Right ventricle myocardium superior (tissue), 1 donor: ENCODE measurements at regions not wholly inside any gene's neighbourhood (a gene's known extent, or its start where the extent isn't known, plus 50 kb on each side); places are given as distances from the start of the nearest gene placed in this dataset.

Experiments used
- ATAC-seq: fragments of 200-7000 bp; cut with Tn5 transposase; one replicate; pipeline ENCODE4 v1.9.1; 2020; ENCODE audit warnings: mild to moderate bottlenecking; ENCODE audit not compliant: poor library complexity
- DNase-seq: peaks from one replicate; pipeline ENCODE4 v3.0.0-alpha.2; 2020
- intact Hi-C: fragments of 100-400 bp; cut with DNase I; formaldehyde crosslinking; loops from one replicate; pipeline ENCODE4 v1.11.2; 2022
- donor health status: DM: no; HTN: yes; CAD: no; lungs with severe emphysema.

DNA sequence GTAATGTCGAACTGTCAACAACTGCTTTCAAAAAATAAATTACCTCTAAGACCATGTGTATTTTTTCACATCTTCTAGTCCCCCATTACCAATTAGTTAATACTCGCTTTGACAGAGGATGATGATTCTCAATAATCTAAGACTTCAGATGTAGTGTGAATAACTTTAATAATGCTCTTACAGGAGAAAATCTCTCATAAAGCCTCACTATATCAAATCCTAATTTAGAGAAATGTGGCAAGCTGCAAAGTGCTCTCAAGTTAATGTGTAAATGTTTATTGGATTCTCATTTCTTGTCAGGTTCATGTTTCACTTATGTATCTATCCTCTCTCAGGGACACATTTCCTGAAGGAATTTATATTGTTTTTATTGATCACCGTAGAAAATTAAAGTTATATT, 223.9 kb downstream of the CDH7 start:
- no peak for ATAC-seq
- DNase-seq = no peak
- intact Hi-C loops = no loop called here

DNA sequence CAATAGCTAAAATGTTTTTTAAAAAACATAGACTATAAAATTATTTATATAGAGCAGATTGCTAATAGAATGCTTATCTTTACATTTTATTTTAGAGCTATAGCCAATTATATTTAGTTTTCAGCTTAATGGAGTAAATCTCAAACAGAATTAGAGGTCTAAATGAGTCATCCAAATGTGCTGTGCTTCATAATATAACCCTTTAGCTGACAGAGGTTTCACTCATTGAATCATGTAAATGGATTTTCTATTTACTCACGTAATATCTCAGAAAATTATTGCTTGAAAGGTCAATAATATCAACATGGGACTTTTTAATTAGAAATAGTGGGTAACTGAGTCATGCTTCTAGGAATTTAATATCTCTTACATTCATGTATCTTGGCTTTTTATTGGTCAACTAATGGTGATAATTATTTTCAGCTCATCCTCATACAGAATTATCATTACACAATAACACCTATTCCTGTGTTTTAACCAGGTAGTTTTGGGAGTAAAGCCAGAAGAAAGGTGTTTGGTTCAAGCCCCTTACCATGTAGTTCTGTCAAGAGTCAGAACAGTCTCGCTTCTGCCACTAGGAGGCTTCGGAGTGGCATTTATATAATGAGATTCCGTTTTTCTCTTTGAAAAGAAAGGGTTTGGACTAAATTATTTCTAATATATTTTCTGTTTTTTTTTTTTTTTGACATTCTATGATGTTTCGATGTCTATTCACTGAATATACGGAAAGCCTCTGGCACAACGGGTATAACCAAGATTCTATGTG, 217.6 kb downstream of the CDH7 start:
- no peak for ATAC-seq
- intact Hi-C loops = no loop called here
- DNase-seq = no peak

DNA sequence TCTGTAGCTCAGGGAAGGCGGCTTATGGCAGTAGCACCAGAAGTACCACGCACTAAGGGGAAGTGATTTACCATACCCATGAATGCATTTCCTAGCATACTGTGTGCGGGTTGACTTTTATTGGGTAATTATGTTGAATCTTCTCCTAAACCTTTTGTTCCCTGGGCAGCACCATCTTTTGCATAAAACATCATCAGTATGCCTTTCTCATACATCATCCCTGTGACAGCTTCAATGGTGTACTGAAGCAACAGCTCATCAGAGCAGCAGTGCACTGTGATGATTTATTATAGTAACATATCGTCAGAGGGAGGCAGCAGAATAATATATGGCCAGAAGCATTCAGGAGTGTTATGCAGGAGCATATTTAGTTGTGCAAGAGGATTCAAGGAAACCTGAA, 204.9 kb downstream of the CDH7 start:
- intact Hi-C loops = no loop called here
- ATAC-seq = no peak

DNA sequence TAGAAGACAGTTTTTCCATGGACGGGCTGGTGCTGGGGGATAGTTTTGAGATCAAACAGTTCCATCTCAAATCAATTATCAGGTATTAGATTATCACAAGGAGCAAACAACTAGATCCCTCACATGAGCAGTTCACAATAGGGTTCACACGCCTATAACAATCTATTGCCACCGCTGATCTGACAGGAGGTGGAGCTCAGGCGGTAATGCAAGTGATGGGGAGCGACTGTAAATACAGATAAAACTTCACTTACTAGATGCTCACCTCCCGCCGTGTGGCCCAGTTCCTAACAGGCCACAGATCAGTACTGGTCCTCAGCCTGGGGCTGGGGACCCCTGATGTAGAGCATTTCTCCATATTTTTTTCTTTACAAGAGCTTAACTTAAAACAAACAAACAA, 203.6 kb downstream of the CDH7 start:
- no peak for DNase-seq
- ATAC-seq = no peak
- intact Hi-C loops = no loop called here

More for the DNA sequence above, 204.9 kb downstream of the CDH7 start:
- DNase-seq = no peak

DNA sequence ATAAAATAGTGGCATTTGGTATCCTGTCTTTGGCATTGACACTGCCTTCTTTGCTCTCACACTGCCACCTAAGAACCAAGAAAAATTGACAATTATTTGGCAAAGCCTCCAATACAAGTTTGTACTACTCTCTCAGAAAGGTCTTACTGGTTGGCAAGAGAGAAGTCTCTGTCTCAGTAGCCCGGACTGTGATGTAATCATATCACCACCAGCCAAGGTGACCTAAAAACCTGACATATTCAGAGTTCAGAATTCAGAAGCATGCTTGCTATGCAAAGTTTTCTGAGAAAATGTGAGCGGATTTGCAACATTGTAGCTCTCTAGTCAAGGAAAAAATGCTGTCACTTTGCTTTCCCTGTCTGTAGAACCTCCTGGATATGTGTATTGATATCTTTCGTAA, 196.0 kb downstream of the CDH7 start:
- no peak for ATAC-seq
- no peak for DNase-seq
- intact Hi-C loops = no loop called here

DNA sequence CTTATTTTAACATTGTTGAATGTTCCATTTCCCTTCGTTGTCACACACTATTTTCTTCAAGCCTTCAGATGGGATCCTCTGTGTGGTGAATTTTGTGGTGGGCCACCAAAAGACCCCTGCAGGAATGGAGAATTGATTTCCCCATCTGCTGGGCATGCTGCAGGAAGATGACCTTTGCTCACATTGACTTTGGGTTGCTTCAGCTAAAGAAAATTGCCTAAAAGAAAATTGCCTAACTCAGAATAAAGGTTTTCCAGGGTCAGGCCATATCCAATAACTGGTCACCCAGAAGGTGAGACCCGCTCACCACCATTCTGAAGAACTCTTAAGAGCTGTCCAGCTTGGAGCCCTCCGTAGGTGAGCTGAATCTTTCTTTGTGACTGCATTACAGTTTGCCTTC, 192.5 kb downstream of the CDH7 start:
- no peak for DNase-seq
- intact Hi-C loops = no loop called here
- ATAC-seq = no peak

DNA sequence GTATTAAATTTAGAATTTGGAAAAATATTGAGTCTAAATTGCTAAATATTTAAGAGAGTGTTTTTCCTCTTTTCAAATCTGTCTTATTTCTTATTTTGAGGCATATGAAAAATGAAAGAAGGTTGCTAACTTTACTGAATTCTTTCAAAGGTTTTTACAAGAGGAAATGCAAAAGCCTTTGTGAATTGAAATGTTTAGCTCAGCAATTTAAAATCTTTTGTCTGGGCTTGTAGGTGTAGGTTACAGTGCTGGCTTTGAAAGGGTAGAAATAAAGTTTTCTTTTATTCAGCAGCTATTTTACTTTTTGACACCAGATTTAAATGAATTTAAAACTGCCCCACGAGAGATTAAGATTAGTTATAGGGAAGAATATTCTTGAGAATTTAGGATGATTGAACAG, 192.0 kb downstream of the CDH7 start:
- no peak for ATAC-seq
- intact Hi-C loops = no loop called here
- DNase-seq = no peak

DNA sequence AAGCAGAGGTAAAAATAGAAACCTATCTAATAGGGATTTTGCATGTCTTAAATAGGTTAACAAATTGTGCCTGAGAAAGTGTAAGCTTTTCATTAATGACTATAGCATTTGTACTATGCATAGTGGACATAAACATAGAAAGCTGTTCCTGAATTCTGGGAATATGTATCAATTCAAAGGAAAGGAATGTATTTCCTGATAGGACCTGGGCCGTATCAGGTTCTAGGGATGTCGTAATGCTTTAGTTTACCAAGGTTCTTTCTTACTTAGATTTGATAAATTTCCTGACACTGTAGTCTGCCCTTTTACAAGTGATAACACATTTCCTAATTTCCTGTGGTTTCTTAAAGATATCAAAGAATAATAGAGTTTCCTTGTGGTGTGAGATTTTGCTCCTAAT, 191.3 kb downstream of the CDH7 start:
- DNase-seq (no peak), ATAC-seq (no peak)
- intact Hi-C loops = no loop called here

DNA sequence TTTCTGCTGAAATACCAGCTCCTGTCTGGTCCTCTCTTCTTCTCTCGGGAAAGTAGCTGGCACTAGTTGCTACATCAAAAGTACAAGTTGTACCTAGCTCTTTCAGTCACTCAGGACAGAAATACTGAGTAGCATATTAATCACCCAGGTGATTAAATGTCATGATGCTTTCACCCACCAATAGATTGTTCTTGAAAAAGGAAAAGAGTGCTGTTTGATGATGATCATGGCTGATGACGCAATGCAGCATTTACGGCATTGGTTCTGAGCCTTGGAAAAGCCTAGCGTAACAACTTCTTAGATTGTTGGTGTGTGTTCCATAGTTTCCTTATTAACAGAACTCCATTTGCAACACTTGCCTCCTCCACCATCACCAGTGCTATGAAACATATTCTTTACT, 190.7 kb downstream of the CDH7 start:
- no peak for DNase-seq
- ATAC-seq = no peak
- intact Hi-C loops = no loop called here
